Endodermal cell (in vitro differentiated cells): ENCODE measurements at regions not wholly inside any gene's neighbourhood (a gene's known extent, or its start where the extent isn't known, plus 50 kb on each side); places are given as distances from the start of the nearest gene placed in this dataset.

ENCODE experiments used
- DNase-seq: peaks from one replicate; pipeline ENCODE4 v3.0.0-alpha.2; 2017
- H3K27ac ChIP-seq: 2 replicates; pipeline ENCODE4 v1.5.1; 2013; ENCODE audit warnings: mild to moderate bottlenecking, low read depth, low read length, moderate library complexity
- H3K27me3 ChIP-seq: 2 replicates; pipeline ENCODE4 v1.6.1; 2013; ENCODE audit warnings: mild to moderate bottlenecking, low read length, moderate library complexity; ENCODE audit not compliant: insufficient read depth, control insufficient read depth, poor library complexity, severe bottlenecking
- H3K36me3 ChIP-seq: 2 replicates; pipeline ENCODE4 v1.7.0; 2013; ENCODE audit warnings: mild to moderate bottlenecking, low read length, moderate library complexity; ENCODE audit not compliant: control insufficient read depth, insufficient read depth
- H3K4me1 ChIP-seq: one replicate; pipeline ENCODE4 v1.7.0; 2013; ENCODE audit warnings: low read length; ENCODE audit not compliant: control insufficient read depth, insufficient read depth
- H3K4me3 ChIP-seq: 2 replicates; pipeline ENCODE4 v1.5.1; 2013; ENCODE audit warnings: mild to moderate bottlenecking, low read length, moderate library complexity
- H3K9ac ChIP-seq: 2 replicates; pipeline ENCODE4 v1.6.1; 2013; ENCODE audit warnings: mild to moderate bottlenecking, low read length, moderate library complexity; ENCODE audit not compliant: poor library complexity, severe bottlenecking; ENCODE audit errors: extremely low read depth
- H3K9me3 ChIP-seq: 2 replicates; pipeline ENCODE4 v1.6.1; 2013; ENCODE audit warnings: mild to moderate bottlenecking, low read length, moderate library complexity; ENCODE audit not compliant: control insufficient read depth
- H3K27ac Mint-ChIP-seq: 2 replicates; pipeline ENCODE4 v1.8.0; 2020; ENCODE audit warnings: mixed read lengths
- H3K27me3 Mint-ChIP-seq: 2 replicates; pipeline ENCODE4 v1.8.0; 2021; ENCODE audit warnings: mild to moderate bottlenecking, mixed read lengths; ENCODE audit not compliant: insufficient read depth
- H3K36me3 Mint-ChIP-seq: 2 replicates; pipeline ENCODE4 v1.8.0; 2020; ENCODE audit warnings: low read depth, mixed read lengths
- H3K4me1 Mint-ChIP-seq: 2 replicates; pipeline ENCODE4 v1.8.0; 2020; ENCODE audit warnings: mixed read lengths
- H3K4me3 Mint-ChIP-seq: 2 replicates; pipeline ENCODE4 v1.8.0; 2020; ENCODE audit warnings: mild to moderate bottlenecking, moderate library complexity, mixed read lengths
- H3K9me3 Mint-ChIP-seq: 2 replicates; pipeline ENCODE4 v1.8.0; 2020; ENCODE audit warnings: mild to moderate bottlenecking, mixed read lengths
- WGBS, 2 experiments: methylation state at CpG; one replicate each; pipeline versions ENCODE4 v1.1.5 to v1.1.7; 2013; ENCODE audit warnings: missing lambda C conversion rate in 2 of 2, mixed read lengths in 1 of 2; ENCODE audit not compliant: insufficient coverage in 1 of 2, insufficient read length in 1 of 2; 5-methylcytosine and 5-hydroxymethylcytosine counted together
- TF ChIP-seq, protein P1 (sequence below): fragments of 200-600 bp; sonication (generic); conservative IDR thresholded peaks from 2 replicates; pipeline ENCODE4 v1.5.0; 2021; ENCODE audit warnings: antibody characterized with exemption, mild to moderate bottlenecking

DNA sequence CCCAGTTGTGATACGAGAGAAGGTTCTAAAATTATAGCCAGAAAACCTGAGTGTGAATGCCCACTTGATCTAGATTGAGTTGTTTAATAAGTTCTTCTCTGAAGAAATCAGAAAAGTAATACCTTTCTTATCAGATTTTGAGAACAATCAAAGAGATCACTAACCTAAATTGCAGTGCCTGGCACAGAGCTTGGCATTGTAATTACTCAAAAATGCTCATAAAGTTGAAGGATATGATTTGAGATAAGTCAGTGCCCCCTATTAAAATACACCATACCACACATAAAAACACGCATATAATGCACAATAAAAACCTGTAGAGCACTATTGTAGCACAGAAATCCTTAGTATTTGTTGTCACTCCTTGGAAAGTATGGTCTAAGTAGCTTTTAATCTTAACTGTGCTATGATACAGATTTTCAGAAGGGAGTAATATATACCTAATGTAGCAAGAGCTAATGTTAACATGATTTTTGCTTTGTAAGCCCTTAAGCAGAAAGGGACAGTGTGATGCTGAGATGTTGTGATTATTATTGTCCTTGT is 257.5 kb upstream of the CDH18 start:
- 67 to 100% methylated on average over 1 to 2 of the region's 2 CpGs for WGBS, 2 experiments
- Histone ChIP-seq H3K27me3 (no peaks in the 10 kb centered on the region), H3K9ac (no peak overlapping the region), H3K9me3 (no peaks in the 10 kb centered on the region), H3K4me3 (no peak overlapping the region), H3K27ac (no peak overlapping the region), H3K36me3 (no peaks in the 10 kb centered on the region), H3K4me1 (no peaks in the 10 kb centered on the region)
- TF ChIP-seq, protein P1, sequence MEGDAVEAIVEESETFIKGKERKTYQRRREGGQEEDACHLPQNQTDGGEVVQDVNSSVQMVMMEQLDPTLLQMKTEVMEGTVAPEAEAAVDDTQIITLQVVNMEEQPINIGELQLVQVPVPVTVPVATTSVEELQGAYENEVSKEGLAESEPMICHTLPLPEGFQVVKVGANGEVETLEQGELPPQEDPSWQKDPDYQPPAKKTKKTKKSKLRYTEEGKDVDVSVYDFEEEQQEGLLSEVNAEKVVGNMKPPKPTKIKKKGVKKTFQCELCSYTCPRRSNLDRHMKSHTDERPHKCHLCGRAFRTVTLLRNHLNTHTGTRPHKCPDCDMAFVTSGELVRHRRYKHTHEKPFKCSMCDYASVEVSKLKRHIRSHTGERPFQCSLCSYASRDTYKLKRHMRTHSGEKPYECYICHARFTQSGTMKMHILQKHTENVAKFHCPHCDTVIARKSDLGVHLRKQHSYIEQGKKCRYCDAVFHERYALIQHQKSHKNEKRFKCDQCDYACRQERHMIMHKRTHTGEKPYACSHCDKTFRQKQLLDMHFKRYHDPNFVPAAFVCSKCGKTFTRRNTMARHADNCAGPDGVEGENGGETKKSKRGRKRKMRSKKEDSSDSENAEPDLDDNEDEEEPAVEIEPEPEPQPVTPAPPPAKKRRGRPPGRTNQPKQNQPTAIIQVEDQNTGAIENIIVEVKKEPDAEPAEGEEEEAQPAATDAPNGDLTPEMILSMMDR, result no peak
- Mint-ChIP-seq H3K4me1 (no peaks in the 10 kb centered on the region), H3K27ac (no peak overlapping the region), H3K4me3 (no peak overlapping the region), H3K27me3 (no peaks in the 10 kb centered on the region), H3K36me3 (no peaks in the 10 kb centered on the region), H3K9me3 (no peaks in the 10 kb centered on the region)
- DNase-seq, result no peak

DNA sequence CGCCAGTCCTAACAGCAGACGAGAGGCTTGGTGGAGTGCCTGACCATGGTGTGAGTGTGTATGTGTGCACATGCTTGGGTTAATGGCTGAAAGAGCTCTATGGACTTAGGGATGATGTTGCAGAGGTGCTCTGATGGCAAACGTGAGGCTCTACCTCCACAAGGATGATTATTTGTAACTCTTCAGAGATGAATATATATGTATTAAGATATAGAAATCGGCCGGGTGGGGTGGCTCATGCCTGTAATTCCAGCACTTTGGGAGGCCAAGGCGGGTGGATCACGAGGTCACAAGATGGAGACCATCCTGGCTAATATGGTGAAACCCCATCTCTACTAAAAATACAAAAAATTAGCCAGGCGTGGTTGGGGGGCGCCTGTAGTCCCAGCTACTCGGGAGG is 253.4 kb upstream of the CDH18 start:
- WGBS, 2 experiments, result 92% methylated on average over 9 of the region's 10 CpGs; no CpG with 5 or more reads in 1 of the 2 experiments
- Mint-ChIP-seq H3K27ac (no peak overlapping the region), H3K36me3 (no peaks in the 10 kb centered on the region), H3K27me3 (no peaks in the 10 kb centered on the region), H3K4me1 (no peaks in the 10 kb centered on the region), H3K4me3 (no peak overlapping the region), H3K9me3 (no peaks in the 10 kb centered on the region)
- TF ChIP-seq, protein P1, result no peak
- no peaks in the 10 kb centered on the region for H3K4me1 ChIP-seq
- H3K27me3 ChIP-seq, result no peaks in the 10 kb centered on the region
- H3K27ac ChIP-seq, result no peak overlapping the region
- no peaks in the 10 kb centered on the region for H3K36me3 ChIP-seq
- H3K9me3 ChIP-seq, result no peaks in the 10 kb centered on the region
- no peak overlapping the region for H3K9ac ChIP-seq
- DNase-seq, result no peak
- no peak overlapping the region for H3K4me3 ChIP-seq

DNA sequence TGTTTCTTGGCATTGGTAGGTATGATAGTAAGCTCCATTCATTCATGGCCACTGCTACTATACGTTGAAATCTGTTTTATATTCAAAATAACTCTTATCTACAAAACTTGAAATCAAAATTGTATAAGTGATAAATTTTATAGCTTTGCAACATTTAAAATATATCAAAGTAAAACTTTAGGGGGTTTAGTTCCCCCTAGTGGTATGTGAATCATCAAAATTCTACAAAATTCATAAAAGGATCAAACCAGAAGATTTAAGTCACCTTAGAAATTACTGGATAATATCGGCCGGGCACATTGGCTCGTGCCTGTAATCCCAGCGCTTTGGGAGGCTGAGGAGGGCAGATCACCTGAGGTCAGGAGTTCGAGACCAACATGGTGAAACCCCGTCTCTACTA is 243.0 kb upstream of the CDH18 start:
- 87% methylated on average over 6 of the region's 7 CpGs for WGBS, 2 experiments
- Histone ChIP-seq H3K36me3 (no peaks in the 10 kb centered on the region), H3K9ac (no peak overlapping the region), H3K27ac (no peak overlapping the region), H3K4me1 (no peaks in the 10 kb centered on the region), H3K9me3 (no peaks in the 10 kb centered on the region), H3K4me3 (no peak overlapping the region), H3K27me3 (no peaks in the 10 kb centered on the region)
- Mint-ChIP-seq H3K27ac (no peak overlapping the region), H3K4me1 (peaks cover 7% of the 10 kb centered on the region), H3K4me3 (no peak overlapping the region), H3K27me3 (no peaks in the 10 kb centered on the region), H3K9me3 (no peaks in the 10 kb centered on the region), H3K36me3 (no peaks in the 10 kb centered on the region)
- DNase-seq, result no peak
- TF ChIP-seq, protein P1, result peak; percentile 44
